ENCODE measurements at regions not wholly inside any gene's neighbourhood (a gene's known extent, or its start where the extent isn't known, plus 50 kb on each side); places are given as distances from the start of the nearest gene placed in this dataset.

DNA sequence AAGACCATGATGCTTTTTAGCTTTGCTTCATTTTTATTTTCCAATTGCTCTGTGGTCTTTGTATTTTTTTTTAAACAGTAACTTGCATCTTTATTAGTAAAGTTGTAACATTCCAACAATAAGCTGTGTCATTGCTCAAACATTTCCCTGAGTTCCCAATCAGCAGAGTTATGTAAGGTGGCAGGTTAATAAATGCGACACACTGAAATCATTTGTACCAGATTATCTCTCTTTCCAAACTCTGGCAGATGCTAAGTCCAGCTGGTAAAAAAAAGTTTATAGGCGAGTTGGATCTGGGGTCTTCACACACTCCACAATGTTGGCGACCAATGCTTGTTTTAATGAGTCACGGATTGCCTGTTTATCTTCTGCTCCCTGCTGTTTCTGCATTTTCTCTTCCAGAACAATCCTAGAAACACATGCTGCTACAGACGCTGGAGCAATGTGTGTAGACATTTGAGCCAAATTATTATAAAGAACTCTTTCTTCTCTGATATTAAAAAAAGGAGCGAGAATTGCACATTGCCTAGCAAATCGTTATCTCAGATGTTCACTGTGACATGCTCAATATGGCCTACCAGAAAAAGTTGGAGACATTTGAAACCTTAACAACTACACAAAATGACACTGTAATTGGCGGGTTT, 113.6 kb upstream of the IFNGR1 start:
- H4K5ac ChIP-seq (ENCODE audit: low read length): no peak overlapping the region
- no peaks in the 10 kb centered on the region for H3K79me1 ChIP-seq (ENCODE audit: low read length)
- H3K4me1 ChIP-seq (ENCODE audit: control insufficient read depth, low read depth, low read length): peaks cover 2% of the 10 kb centered on the region
- H2AK5ac ChIP-seq (ENCODE audit: low read length): no peak overlapping the region
- H3K18ac ChIP-seq (ENCODE audit: low read length): no peak overlapping the region
- no peak overlapping the region for H2BK5ac ChIP-seq (ENCODE audit: low read length)
- H3K27me3 ChIP-seq (ENCODE audit: insufficient read depth, low read length, poor library complexity): no peaks in the 10 kb centered on the region
- peak; percentile 58 for DNase-seq
- H3K23ac ChIP-seq (ENCODE audit: low read length): no peak overlapping the region
- no peaks in the 10 kb centered on the region for H3K79me2 ChIP-seq (ENCODE audit: control insufficient read depth, insufficient read depth, low read length)
- no CpG with 5 or more reads among the region's 8 CpGs for WGBS (ENCODE audit: extremely low coverage, insufficient coverage, low lambda C conversion rate)
- no peak overlapping the region for H2BK15ac ChIP-seq (replicated peaks; ENCODE audit: low read depth)
- H4K8ac ChIP-seq (ENCODE audit: low read depth, low read length): no peak overlapping the region
- no peak overlapping the region for H3K4me3 ChIP-seq (ENCODE audit: low read length)
- H3K9ac ChIP-seq (ENCODE audit: low read length): no peak overlapping the region
- H2BK120ac ChIP-seq (ENCODE audit: low read depth, low read length): no peak overlapping the region
- no peaks in the 10 kb centered on the region for H3K36me3 ChIP-seq (ENCODE audit: control insufficient read depth, insufficient read depth, low read length)
- H3K4ac ChIP-seq (ENCODE audit: low read depth, low read length): no peak overlapping the region
- H3K27ac ChIP-seq (ENCODE audit: low read depth, low read length): no peak overlapping the region
- no peak overlapping the region for H3K56ac ChIP-seq (ENCODE audit: low read length)
- H3K4me2 ChIP-seq (ENCODE audit: low read length): no peak overlapping the region

DNA sequence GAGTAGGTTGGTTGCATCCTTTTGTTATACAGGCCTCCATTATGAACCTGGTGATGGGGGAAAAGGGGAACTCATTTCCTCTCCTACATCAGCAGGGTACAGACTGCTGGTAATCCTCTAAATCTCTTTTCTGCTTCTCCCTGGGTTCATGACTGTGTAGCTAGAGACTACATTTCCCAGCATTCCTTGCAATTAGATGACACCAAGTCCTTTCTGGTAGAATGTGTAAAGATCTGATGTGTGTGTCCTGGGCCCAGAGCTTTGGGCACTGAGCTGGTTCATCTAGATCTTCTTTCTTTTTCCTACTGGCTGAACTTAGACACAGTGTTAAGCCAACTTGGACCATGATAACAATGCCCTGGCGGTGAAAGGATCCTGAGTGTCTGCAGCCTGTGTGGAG, 104.7 kb upstream of the IFNGR1 start:
- Histone ChIP-seq H3K27ac (ENCODE audit: low read depth, low read length) (no peak overlapping the region), H2BK120ac (ENCODE audit: low read depth, low read length) (no peak overlapping the region), H3K56ac (ENCODE audit: low read length) (no peak overlapping the region), H2BK5ac (ENCODE audit: low read length) (no peak overlapping the region), H3K23ac (ENCODE audit: low read length) (no peak overlapping the region), H3K79me1 (ENCODE audit: low read length) (no peaks in the 10 kb centered on the region), H2BK15ac (replicated peaks; ENCODE audit: low read depth) (no peak overlapping the region), H3K18ac (ENCODE audit: low read length) (no peak overlapping the region), H3K27me3 (ENCODE audit: insufficient read depth, low read length, poor library complexity) (no peaks in the 10 kb centered on the region), H3K4me2 (ENCODE audit: low read length) (no peak overlapping the region), H3K36me3 (ENCODE audit: control insufficient read depth, insufficient read depth, low read length) (no peaks in the 10 kb centered on the region), H4K5ac (ENCODE audit: low read length) (no peak overlapping the region), H3K4ac (ENCODE audit: low read depth, low read length) (no peak overlapping the region), H3K4me1 (ENCODE audit: control insufficient read depth, low read depth, low read length) (no peaks in the 10 kb centered on the region), H3K9ac (ENCODE audit: low read length) (no peak overlapping the region), H4K8ac (ENCODE audit: low read depth, low read length) (no peak overlapping the region), H2AK5ac (ENCODE audit: low read length) (no peak overlapping the region), H3K79me2 (ENCODE audit: control insufficient read depth, insufficient read depth, low read length) (no peaks in the 10 kb centered on the region), H3K4me3 (ENCODE audit: low read length) (no peak overlapping the region)
- peak; percentile 77 for DNase-seq
- no CpG with 5 or more reads among the region's 1 CpG for WGBS (ENCODE audit: extremely low coverage, insufficient coverage, low lambda C conversion rate)

DNA sequence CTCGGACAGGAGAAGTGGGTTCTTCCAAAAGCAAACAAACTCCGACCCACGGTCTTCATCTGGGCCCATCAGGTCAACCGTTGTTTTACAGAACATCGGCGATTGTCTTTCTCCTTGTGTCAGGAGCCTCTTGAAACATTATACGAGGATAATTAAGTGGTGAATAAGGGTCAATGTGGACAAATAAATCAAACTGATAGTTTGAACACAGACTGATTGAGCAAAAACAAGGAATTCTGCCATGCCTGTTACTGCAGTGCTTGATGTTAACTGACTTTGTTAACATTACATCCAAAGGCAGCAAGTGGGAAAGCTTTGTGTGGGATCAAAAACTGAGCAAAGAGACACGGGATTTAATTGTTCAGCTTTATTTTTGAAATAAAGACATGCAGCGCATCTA, 101.1 kb upstream of the IFNGR1 start:
- H3K27me3 ChIP-seq (ENCODE audit: insufficient read depth, low read length, poor library complexity): no peaks in the 10 kb centered on the region
- H2BK15ac ChIP-seq (replicated peaks; ENCODE audit: low read depth): no peak overlapping the region
- no peak overlapping the region for H2BK5ac ChIP-seq (ENCODE audit: low read length)
- H3K36me3 ChIP-seq (ENCODE audit: control insufficient read depth, insufficient read depth, low read length): no peaks in the 10 kb centered on the region
- H3K23ac ChIP-seq (ENCODE audit: low read length): no peak overlapping the region
- H3K79me1 ChIP-seq (ENCODE audit: low read length): no peaks in the 10 kb centered on the region
- no peaks in the 10 kb centered on the region for H3K79me2 ChIP-seq (ENCODE audit: control insufficient read depth, insufficient read depth, low read length)
- H2BK120ac ChIP-seq (ENCODE audit: low read depth, low read length): no peak overlapping the region
- no peaks in the 10 kb centered on the region for H3K4me1 ChIP-seq (ENCODE audit: control insufficient read depth, low read depth, low read length)
- H3K4ac ChIP-seq (ENCODE audit: low read depth, low read length): no peak overlapping the region
- H3K27ac ChIP-seq (ENCODE audit: low read depth, low read length): no peak overlapping the region
- H3K56ac ChIP-seq (ENCODE audit: low read length): no peak overlapping the region
- no peak overlapping the region for H4K5ac ChIP-seq (ENCODE audit: low read length)
- H3K4me3 ChIP-seq (ENCODE audit: low read length): no peak overlapping the region
- no CpG with 5 or more reads among the region's 9 CpGs for WGBS (ENCODE audit: extremely low coverage, insufficient coverage, low lambda C conversion rate)
- no peak overlapping the region for H3K9ac ChIP-seq (ENCODE audit: low read length)
- no peak overlapping the region for H2AK5ac ChIP-seq (ENCODE audit: low read length)
- no peak overlapping the region for H4K8ac ChIP-seq (ENCODE audit: low read depth, low read length)
- H3K18ac ChIP-seq (ENCODE audit: low read length): no peak overlapping the region
- H3K4me2 ChIP-seq (ENCODE audit: low read length): no peak overlapping the region
- DNase-seq: no peak

DNA sequence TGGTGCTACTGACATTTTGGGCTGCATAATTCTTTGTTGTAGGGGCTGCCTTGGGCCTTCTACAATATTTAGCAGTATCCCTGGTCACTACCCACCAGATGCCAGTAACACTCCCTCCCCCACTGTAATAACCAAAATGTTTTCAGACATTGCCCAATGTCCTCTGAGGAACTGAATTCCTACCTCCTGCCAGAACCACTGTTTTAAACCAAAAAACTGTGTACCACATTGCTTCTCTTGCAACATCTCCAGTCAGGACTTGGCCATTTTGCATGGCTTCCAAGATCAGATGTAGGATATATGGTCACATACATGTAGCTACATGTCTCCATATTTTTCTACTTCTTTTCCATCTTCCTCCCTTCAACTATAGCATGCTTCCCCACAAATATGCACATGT, 97.4 kb upstream of the IFNGR1 start:
- no peak for DNase-seq
- no peak overlapping the region for H2BK15ac ChIP-seq (replicated peaks; ENCODE audit: low read depth)
- no peaks in the 10 kb centered on the region for H3K4me1 ChIP-seq (ENCODE audit: control insufficient read depth, low read depth, low read length)
- no peak overlapping the region for H3K4ac ChIP-seq (ENCODE audit: low read depth, low read length)
- no peaks in the 10 kb centered on the region for H3K79me2 ChIP-seq (ENCODE audit: control insufficient read depth, insufficient read depth, low read length)
- H3K27ac ChIP-seq (ENCODE audit: low read depth, low read length): no peak overlapping the region
- no peak overlapping the region for H3K4me3 ChIP-seq (ENCODE audit: low read length)
- no peak overlapping the region for H3K4me2 ChIP-seq (ENCODE audit: low read length)
- H3K36me3 ChIP-seq (ENCODE audit: control insufficient read depth, insufficient read depth, low read length): no peaks in the 10 kb centered on the region
- no peak overlapping the region for H3K9ac ChIP-seq (ENCODE audit: low read length)
- no peak overlapping the region for H4K8ac ChIP-seq (ENCODE audit: low read depth, low read length)
- H3K23ac ChIP-seq (ENCODE audit: low read length): no peak overlapping the region
- no peak overlapping the region for H2BK120ac ChIP-seq (ENCODE audit: low read depth, low read length)
- H3K79me1 ChIP-seq (ENCODE audit: low read length): no peaks in the 10 kb centered on the region
- no peaks in the 10 kb centered on the region for H3K27me3 ChIP-seq (ENCODE audit: insufficient read depth, low read length, poor library complexity)
- no peak overlapping the region for H3K56ac ChIP-seq (ENCODE audit: low read length)
- H2BK5ac ChIP-seq (ENCODE audit: low read length): no peak overlapping the region
- H2AK5ac ChIP-seq (ENCODE audit: low read length): no peak overlapping the region
- H4K5ac ChIP-seq (ENCODE audit: low read length): no peak overlapping the region
- H3K18ac ChIP-seq (ENCODE audit: low read length): no peak overlapping the region

DNA sequence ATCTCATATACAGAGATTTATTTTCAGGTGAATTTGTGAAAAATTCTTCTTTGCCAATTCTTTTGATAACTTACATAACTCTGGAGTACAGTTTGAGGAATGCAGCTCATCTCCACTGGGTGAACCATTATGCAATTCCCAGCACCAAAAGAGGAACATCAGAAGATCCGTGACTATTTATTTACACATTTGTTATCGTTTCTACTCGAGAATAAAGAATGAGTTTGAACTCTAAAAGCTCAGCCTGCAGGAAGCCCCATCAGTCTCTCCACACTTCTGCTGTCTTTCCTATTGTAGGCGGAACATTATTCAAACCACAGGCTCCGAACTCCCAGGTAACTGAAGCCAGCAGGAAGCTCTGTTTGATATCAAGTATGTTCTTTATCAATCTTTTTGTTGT, 95.9 kb upstream of the IFNGR1 start:
- H3K27ac ChIP-seq (ENCODE audit: low read depth, low read length): no peak overlapping the region
- no peaks in the 10 kb centered on the region for H3K27me3 ChIP-seq (ENCODE audit: insufficient read depth, low read length, poor library complexity)
- no peak overlapping the region for H3K4me3 ChIP-seq (ENCODE audit: low read length)
- H2BK120ac ChIP-seq (ENCODE audit: low read depth, low read length): no peak overlapping the region
- H3K9ac ChIP-seq (ENCODE audit: low read length): no peak overlapping the region
- no peak overlapping the region for H3K18ac ChIP-seq (ENCODE audit: low read length)
- no peaks in the 10 kb centered on the region for H3K36me3 ChIP-seq (ENCODE audit: control insufficient read depth, insufficient read depth, low read length)
- no peak overlapping the region for H2BK5ac ChIP-seq (ENCODE audit: low read length)
- H3K79me1 ChIP-seq (ENCODE audit: low read length): no peaks in the 10 kb centered on the region
- H3K4me1 ChIP-seq (ENCODE audit: control insufficient read depth, low read depth, low read length): no peaks in the 10 kb centered on the region
- H3K79me2 ChIP-seq (ENCODE audit: control insufficient read depth, insufficient read depth, low read length): no peaks in the 10 kb centered on the region
- WGBS (ENCODE audit: extremely low coverage, insufficient coverage, low lambda C conversion rate): no CpG with 5 or more reads among the region's 5 CpGs
- no peak overlapping the region for H2AK5ac ChIP-seq (ENCODE audit: low read length)
- H4K5ac ChIP-seq (ENCODE audit: low read length): no peak overlapping the region
- no peak overlapping the region for H3K4ac ChIP-seq (ENCODE audit: low read depth, low read length)
- H2BK15ac ChIP-seq (replicated peaks; ENCODE audit: low read depth): no peak overlapping the region
- DNase-seq: peak; percentile 28
- no peak overlapping the region for H4K8ac ChIP-seq (ENCODE audit: low read depth, low read length)
- no peak overlapping the region for H3K23ac ChIP-seq (ENCODE audit: low read length)
- H3K56ac ChIP-seq (ENCODE audit: low read length): no peak overlapping the region
- H3K4me2 ChIP-seq (ENCODE audit: low read length): no peak overlapping the region

Data from mesendoderm (in vitro differentiated cells).